K562 (cell line): ENCODE measurements at regions not wholly inside any gene's neighbourhood (a gene's known extent, or its start where the extent isn't known, plus 50 kb on each side); places are given as distances from the start of the nearest gene placed in this dataset.

Experiments
- ATAC-seq: fragments of 200-7000 bp; cut with Tn5 transposase; 3 replicates; pipeline ENCODE4 v1.9.1; 2020; ENCODE audit warnings: moderate library complexity
- BruUV-seq: library from RNA; stranded (reverse); fragments of 400-500 nt; replicated peaks from 2 replicates; lab custom pipeline; 2021; lab: Mats Ljungman, UMichigan
- CTCF ChIA-PET: fragments of 300-600 bp; formaldehyde crosslinking; extraction: SDS; loops from one replicate; lab custom pipeline; 2021; ENCODE audit warnings: low intra/inter-chr PET ratio; lab: Yijun Ruan, JAX
- POLR2A ChIA-PET: fragments of 300-600, 350-650 bp; sonication (Branson Sonifier 250); formaldehyde crosslinking; extraction: SDS; loops from one replicate; lab custom pipeline; 2021; ENCODE audit warnings: antibody characterized with exemption, inconsistent platforms; lab: Yijun Ruan, JAX
- DNase-seq, 4 experiments: peaks; one replicate each; pipeline versions ENCODE4 v3.0.0 to v3.0.0-alpha.2; 2011 to 2018; ENCODE audit warnings: low spot score in 3 of 4, mixed read lengths in 3 of 4; ENCODE audit errors: extremely low read depth in 1 of 4
- FAIRE-seq: peaks from 2 replicates; lab custom pipeline; 2011; peaks lifted over from hg19 to GRCh38; lab: Jason Lieb, UNC
- H2AFZ ChIP-seq: 2 replicates; pipeline ENCODE4 v1.6.0; 2011; ENCODE audit warnings: low read depth, low read length, control low read depth, inconsistent platforms
- H3K27ac ChIP-seq: fragments of 200-600 bp; 3 replicates; pipeline ENCODE4 v1.8.0; 2011; ENCODE audit warnings: low read depth, mild to moderate bottlenecking, control low read depth, inconsistent platforms, low read length, moderate library complexity, mixed read lengths; ENCODE audit errors: extremely low read depth
- H3K27me3 ChIP-seq, 2 experiments: fragments of 300-600 bp in 1 of 2; 2 replicates in 1 of 2; 3 replicates in 1 of 2; pipeline versions ENCODE4 v1.6.0 to v1.8.0; 2011; ENCODE audit warnings: inconsistent platforms in 2 of 2, low read length in 2 of 2, mild to moderate bottlenecking in 1 of 2, mixed read lengths in 1 of 2, moderate library complexity in 1 of 2; ENCODE audit not compliant: control insufficient read depth in 2 of 2, insufficient read depth in 2 of 2
- H3K36me3 ChIP-seq: fragments of 300-600 bp; 3 replicates; pipeline ENCODE4 v1.8.0; 2011; ENCODE audit warnings: mild to moderate bottlenecking, low read length, inconsistent platforms; ENCODE audit not compliant: control insufficient read depth, insufficient read depth
- H3K4me1 ChIP-seq, 2 experiments: fragments of 200-600 bp in 1 of 2; replicated peaks in 1 of 2; 2 replicates in 1 of 2; 3 replicates in 1 of 2; pipeline versions ENCODE4 v1.5.1 to v1.8.0; 2011; ENCODE audit warnings: inconsistent platforms in 2 of 2, low read length in 2 of 2, mild to moderate bottlenecking in 1 of 2, mixed read lengths in 1 of 2, moderate library complexity in 1 of 2; ENCODE audit not compliant: control insufficient read depth in 2 of 2, insufficient read depth in 2 of 2
- H3K4me2 ChIP-seq: 2 replicates; pipeline ENCODE4 v1.6.1; 2011; ENCODE audit warnings: low read length, control low read depth, inconsistent platforms, mixed read lengths; ENCODE audit not compliant: insufficient read depth
- H3K4me3 ChIP-seq: fragments of 200-600 bp; sonication (generic), shearing (Covaris generic); 2 replicates; pipeline ENCODE4 v1.5.1; 2016; ENCODE audit warnings: control low read depth, inconsistent platforms
- H3K79me2 ChIP-seq: fragments of 200-600 bp; 3 replicates; pipeline ENCODE4 v1.8.0; 2011; ENCODE audit warnings: low read length, inconsistent platforms; ENCODE audit not compliant: control insufficient read depth, insufficient read depth
- H3K9ac ChIP-seq, 2 experiments: 2 replicates each; pipeline versions ENCODE4 v1.6.0 to v1.6.1; 2011; ENCODE audit warnings: low read depth in 2 of 2, low read length in 2 of 2, control low read depth in 1 of 2, inconsistent platforms in 1 of 2, mild to moderate bottlenecking in 1 of 2, mixed read lengths in 1 of 2; ENCODE audit not compliant: insufficient read depth in 1 of 2
- H3K9me1 ChIP-seq: one replicate; pipeline ENCODE4 v1.6.0; 2011; ENCODE audit warnings: inconsistent platforms, mild to moderate bottlenecking, low read length, moderate library complexity; ENCODE audit not compliant: control insufficient read depth, insufficient read depth
- H3K9me3 ChIP-seq: replicated peaks from 2 replicates; pipeline ENCODE4 v1.5.1; 2011; ENCODE audit warnings: low read depth, low read length, inconsistent platforms; ENCODE audit not compliant: control insufficient read depth, insufficient read depth
- H4K20me1 ChIP-seq: replicated peaks from 2 replicates; pipeline ENCODE4 v1.6.1; 2011; ENCODE audit warnings: low read length, inconsistent platforms, mixed read lengths; ENCODE audit not compliant: control insufficient read depth, insufficient read depth
- DIDO1 ChIP-seq: fragments of 450-650 bp; IDR thresholded peaks from 2 replicates; pipeline ENCODE4 v1.6.1; 2016; ENCODE audit warnings: low read depth, missing biosample characterization, missing genetic modification characterization
- ETS2 ChIP-seq: IDR thresholded peaks from 2 replicates; pipeline ENCODE4 v1.6.1; 2016; ENCODE audit warnings: borderline replicate concordance, missing genetic modification characterization, mild to moderate bottlenecking, moderate library complexity, missing compliant biosample characterization; ENCODE audit not compliant: poor library complexity, severe bottlenecking
- MAFK ChIP-seq: IDR thresholded peaks from 2 replicates; pipeline ENCODE4 v1.6.1; 2011; ENCODE audit warnings: low read length, improper control_type of control experiment
- PPARD ChIP-seq: fragments of 250-450 bp; sonication (Bioruptor Pico); IDR thresholded peaks from 2 replicates; pipeline ENCODE4 v1.8.0; 2022; ENCODE audit warnings: inconsistent platforms, mild to moderate bottlenecking, moderate library complexity
- SIN3A ChIP-seq, 2 experiments: fragments of 150-350 bp in 1 of 2; IDR thresholded peaks; 2 replicates each; pipeline ENCODE4 v1.6.1; 2011 to 2016; ENCODE audit warnings: borderline replicate concordance in 2 of 2, low read depth in 2 of 2, low read length in 2 of 2, mild to moderate bottlenecking in 2 of 2, moderate library complexity in 2 of 2; ENCODE audit not compliant: control insufficient read depth in 1 of 2
- ZNF12 ChIP-seq: sonication (generic); formaldehyde crosslinking; IDR thresholded peaks from 2 replicates; pipeline ENCODE4 v1.4.0; 2020; ENCODE audit warnings: mild to moderate bottlenecking, missing genetic modification reagents
- ZNF311 ChIP-seq: fragments of 250-450 bp; sonication (Bioruptor Pico); IDR thresholded peaks from 2 replicates; pipeline ENCODE4 v1.4.0; 2020; ENCODE audit warnings: mild to moderate bottlenecking, moderate library complexity
- WGBS: fragments of 100-300 bp; shearing (Covaris generic); methylation state at CpG from one replicate; pipeline ENCODE4 v1.1.6; 2016; ENCODE audit warnings: low coverage, mixed read lengths; ENCODE audit not compliant: insufficient coverage; ENCODE audit errors: missing lambda C conversion rate; 5-methylcytosine and 5-hydroxymethylcytosine counted together
- in situ Hi-C: fragments of 300-500 bp; cut with MboI; formaldehyde crosslinking; loops from 4 replicates; pipeline ENCODE4 v1.15.0; 2018; ENCODE audit warnings: inconsistent platforms, mixed read lengths
- intact Hi-C: fragments of 100-400 bp; cut with micrococcal nuclease; formaldehyde crosslinking; loops from 2 replicates; pipeline ENCODE4 v1.14.2; 2022
- TF ChIP-seq, protein P1 (sequence below): fragments of 250-450 bp; sonication (Bioruptor Pico); IDR thresholded peaks from 2 replicates; pipeline ENCODE4 v1.8.0; 2022; ENCODE audit warnings: inconsistent platforms, mild to moderate bottlenecking, moderate library complexity, borderline replicate concordance
- TF ChIP-seq, protein P2 (sequence below), 3 experiments: fragments of 200-800 bp in 1 of 3; fragments of 250-450 bp in 1 of 3; fragments of 450-650 bp in 1 of 3; sonication (Bioruptor Pico) in 1 of 3; sonication (Bioruptor generic) in 1 of 3; formaldehyde crosslinking in 1 of 3; IDR thresholded peaks; 2 replicates each; pipeline versions ENCODE4 v1.6.1 to v1.8.0; 2016 to 2022; ENCODE audit warnings: mild to moderate bottlenecking in 2 of 3, missing genetic modification characterization in 2 of 3, missing compliant biosample characterization in 1 of 3, moderate library complexity in 1 of 3
- TF ChIP-seq, protein P3 (sequence below): sonication (generic); formaldehyde crosslinking; IDR thresholded peaks from 2 replicates; pipeline ENCODE4 v1.8.1; 2023; ENCODE audit warnings: mild to moderate bottlenecking, missing genetic modification reagents
- TF ChIP-seq, protein P4 (sequence below): fragments of 250-450 bp; sonication (Bioruptor Pico); IDR thresholded peaks from 2 replicates; pipeline ENCODE4 v1.4.0; 2020; ENCODE audit warnings: mild to moderate bottlenecking, moderate library complexity, borderline replicate concordance
- TF ChIP-seq, protein P5 (sequence below): sonication (generic); formaldehyde crosslinking; IDR thresholded peaks from 2 replicates; pipeline ENCODE4 v1.5.0; 2020; ENCODE audit warnings: missing genetic modification reagents

DNA sequence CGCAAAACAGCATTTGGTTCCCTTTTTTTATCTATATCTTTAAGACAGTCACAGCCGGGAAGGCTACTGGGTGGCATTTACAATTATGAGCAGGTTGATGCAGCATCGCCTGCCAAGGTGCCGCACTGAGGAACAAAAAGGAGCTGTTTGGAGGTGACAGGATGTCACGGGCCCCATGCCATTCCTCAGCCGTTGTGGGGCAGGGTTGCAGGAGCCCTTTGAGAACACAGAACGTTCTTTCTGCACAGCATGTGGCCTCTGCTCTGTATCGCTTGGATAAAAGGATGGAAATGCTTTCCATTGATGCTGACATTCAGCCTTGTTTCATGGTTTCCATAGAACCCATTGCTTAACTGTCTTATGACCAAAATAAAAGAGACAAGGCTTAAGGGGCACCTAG is 141.9 kb upstream of the CDH5 start:
- FAIRE-seq (no peak), DNase-seq (no peak), ATAC-seq (no peak)
- intact Hi-C loops = no loop called here
- Histone ChIP-seq H3K36me3 (no peaks in the 10 kb centered on the region), H3K79me2 (no peaks in the 10 kb centered on the region), H3K27ac (no peak overlapping the region), H3K4me2 (no peak overlapping the region), H4K20me1 (no peaks in the 10 kb centered on the region), H3K9me3 (no peaks in the 10 kb centered on the region), H3K4me1 (no peaks in the 10 kb centered on the region), H3K9me1 (no peaks in the 10 kb centered on the region), H3K9ac (no peak overlapping the region), H2AFZ (no peak overlapping the region), H3K27me3 (no peaks in the 10 kb centered on the region), H3K4me3 (no peak overlapping the region)
- BruUV-seq = no TSS peak
- ChIA-PET POLR2A (no interaction called here), CTCF (no interaction called here)
- under 1% methylated on average over 8 of the region's 8 CpGs for WGBS
- in situ Hi-C loops = no loop called here
- no peak for TF ChIP-seq SIN3A (IDR thresholded peaks at IDR 0.05; ENCODE audit: borderline replicate concordance in 2 of 2, control insufficient read depth in 1 of 2, low read depth in 2 of 2, low read length in 2 of 2)
- TF ChIP-seq, protein P1, sequence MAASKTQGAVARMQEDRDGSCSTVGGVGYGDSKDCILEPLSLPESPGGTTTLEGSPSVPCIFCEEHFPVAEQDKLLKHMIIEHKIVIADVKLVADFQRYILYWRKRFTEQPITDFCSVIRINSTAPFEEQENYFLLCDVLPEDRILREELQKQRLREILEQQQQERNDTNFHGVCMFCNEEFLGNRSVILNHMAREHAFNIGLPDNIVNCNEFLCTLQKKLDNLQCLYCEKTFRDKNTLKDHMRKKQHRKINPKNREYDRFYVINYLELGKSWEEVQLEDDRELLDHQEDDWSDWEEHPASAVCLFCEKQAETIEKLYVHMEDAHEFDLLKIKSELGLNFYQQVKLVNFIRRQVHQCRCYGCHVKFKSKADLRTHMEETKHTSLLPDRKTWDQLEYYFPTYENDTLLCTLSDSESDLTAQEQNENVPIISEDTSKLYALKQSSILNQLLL (CRISPR knock-in tag) = no peak
- TF ChIP-seq ETS2 = no peak
- TF ChIP-seq, protein P2, sequence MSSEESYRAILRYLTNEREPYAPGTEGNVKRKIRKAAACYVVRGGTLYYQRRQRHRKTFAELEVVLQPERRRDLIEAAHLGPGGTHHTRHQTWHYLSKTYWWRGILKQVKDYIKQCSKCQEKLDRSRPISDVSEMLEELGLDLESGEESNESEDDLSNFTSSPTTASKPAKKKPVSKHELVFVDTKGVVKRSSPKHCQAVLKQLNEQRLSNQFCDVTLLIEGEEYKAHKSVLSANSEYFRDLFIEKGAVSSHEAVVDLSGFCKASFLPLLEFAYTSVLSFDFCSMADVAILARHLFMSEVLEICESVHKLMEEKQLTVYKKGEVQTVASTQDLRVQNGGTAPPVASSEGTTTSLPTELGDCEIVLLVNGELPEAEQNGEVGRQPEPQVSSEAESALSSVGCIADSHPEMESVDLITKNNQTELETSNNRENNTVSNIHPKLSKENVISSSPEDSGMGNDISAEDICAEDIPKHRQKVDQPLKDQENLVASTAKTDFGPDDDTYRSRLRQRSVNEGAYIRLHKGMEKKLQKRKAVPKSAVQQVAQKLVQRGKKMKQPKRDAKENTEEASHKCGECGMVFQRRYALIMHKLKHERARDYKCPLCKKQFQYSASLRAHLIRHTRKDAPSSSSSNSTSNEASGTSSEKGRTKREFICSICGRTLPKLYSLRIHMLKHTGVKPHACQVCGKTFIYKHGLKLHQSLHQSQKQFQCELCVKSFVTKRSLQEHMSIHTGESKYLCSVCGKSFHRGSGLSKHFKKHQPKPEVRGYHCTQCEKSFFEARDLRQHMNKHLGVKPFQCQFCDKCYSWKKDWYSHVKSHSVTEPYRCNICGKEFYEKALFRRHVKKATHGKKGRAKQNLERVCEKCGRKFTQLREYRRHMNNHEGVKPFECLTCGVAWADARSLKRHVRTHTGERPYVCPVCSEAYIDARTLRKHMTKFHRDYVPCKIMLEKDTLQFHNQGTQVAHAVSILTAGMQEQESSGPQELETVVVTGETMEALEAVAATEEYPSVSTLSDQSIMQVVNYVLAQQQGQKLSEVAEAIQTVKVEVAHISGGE (CRISPR knock-in tag; IDR thresholded peaks at IDR 0.05) = no peak
- TF ChIP-seq, protein P3, sequence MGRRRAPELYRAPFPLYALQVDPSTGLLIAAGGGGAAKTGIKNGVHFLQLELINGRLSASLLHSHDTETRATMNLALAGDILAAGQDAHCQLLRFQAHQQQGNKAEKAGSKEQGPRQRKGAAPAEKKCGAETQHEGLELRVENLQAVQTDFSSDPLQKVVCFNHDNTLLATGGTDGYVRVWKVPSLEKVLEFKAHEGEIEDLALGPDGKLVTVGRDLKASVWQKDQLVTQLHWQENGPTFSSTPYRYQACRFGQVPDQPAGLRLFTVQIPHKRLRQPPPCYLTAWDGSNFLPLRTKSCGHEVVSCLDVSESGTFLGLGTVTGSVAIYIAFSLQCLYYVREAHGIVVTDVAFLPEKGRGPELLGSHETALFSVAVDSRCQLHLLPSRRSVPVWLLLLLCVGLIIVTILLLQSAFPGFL (CRISPR knock-in tag) = no peak
- TF ChIP-seq, protein P4, sequence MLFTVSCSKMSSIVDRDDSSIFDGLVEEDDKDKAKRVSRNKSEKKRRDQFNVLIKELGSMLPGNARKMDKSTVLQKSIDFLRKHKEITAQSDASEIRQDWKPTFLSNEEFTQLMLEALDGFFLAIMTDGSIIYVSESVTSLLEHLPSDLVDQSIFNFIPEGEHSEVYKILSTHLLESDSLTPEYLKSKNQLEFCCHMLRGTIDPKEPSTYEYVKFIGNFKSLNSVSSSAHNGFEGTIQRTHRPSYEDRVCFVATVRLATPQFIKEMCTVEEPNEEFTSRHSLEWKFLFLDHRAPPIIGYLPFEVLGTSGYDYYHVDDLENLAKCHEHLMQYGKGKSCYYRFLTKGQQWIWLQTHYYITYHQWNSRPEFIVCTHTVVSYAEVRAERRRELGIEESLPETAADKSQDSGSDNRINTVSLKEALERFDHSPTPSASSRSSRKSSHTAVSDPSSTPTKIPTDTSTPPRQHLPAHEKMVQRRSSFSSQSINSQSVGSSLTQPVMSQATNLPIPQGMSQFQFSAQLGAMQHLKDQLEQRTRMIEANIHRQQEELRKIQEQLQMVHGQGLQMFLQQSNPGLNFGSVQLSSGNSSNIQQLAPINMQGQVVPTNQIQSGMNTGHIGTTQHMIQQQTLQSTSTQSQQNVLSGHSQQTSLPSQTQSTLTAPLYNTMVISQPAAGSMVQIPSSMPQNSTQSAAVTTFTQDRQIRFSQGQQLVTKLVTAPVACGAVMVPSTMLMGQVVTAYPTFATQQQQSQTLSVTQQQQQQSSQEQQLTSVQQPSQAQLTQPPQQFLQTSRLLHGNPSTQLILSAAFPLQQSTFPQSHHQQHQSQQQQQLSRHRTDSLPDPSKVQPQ = no peak
- TF ChIP-seq, protein P5, sequence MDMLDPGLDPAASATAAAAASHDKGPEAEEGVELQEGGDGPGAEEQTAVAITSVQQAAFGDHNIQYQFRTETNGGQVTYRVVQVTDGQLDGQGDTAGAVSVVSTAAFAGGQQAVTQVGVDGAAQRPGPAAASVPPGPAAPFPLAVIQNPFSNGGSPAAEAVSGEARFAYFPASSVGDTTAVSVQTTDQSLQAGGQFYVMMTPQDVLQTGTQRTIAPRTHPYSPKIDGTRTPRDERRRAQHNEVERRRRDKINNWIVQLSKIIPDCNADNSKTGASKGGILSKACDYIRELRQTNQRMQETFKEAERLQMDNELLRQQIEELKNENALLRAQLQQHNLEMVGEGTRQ = no peak
- no peak for TF ChIP-seq PPARD (CRISPR knock-in tag)
- TF ChIP-seq MAFK = no peak
- no peak for TF ChIP-seq ZNF311 (CRISPR knock-in tag)
- no peak for TF ChIP-seq ZNF12 (CRISPR knock-in tag)
- TF ChIP-seq DIDO1 (tag) = no peak
